ENCODE measurements at regions not wholly inside any gene's neighbourhood (a gene's known extent, or its start where the extent isn't known, plus 50 kb on each side); places are given as distances from the start of the nearest gene placed in this dataset.
A peak's percentile ranks its signal among the peaks of the same experiment; 100 is the strongest.
"Not testable (repeated sequence)": the region's sequence is repeated elsewhere in the genome, so short reads cannot be mapped to it uniquely, and the experiment has no call there.

DNA sequence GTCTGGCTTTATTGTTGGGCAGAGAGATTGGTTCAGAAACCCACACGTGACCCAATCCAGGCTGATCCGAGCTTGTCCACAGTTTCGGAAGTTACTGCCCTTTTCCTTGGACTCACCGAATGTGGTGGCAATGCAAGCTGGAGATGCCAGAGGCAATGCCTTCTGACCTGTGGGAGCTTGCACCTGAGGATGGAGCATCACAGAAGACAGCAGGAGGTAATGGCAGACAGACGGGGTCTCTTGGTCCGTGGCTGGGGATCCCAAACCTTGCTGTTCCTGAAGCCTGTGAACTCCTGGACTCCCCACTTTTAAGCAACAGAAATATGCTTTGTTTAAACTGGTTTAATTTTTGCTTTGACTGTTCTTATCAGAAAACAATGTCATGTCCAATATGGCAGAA lies 265.2 kb upstream of the IRX1 start:
- H3K27me3 ChIP-seq (ENCODE audit: low read length) = no peaks in the 10 kb centered on the region
- H3K79me2 ChIP-seq (ENCODE audit: low read length) = no peaks in the 10 kb centered on the region
- H3K4me2 ChIP-seq (ENCODE audit: low read depth, low read length, poor library complexity, severe bottlenecking) = no peak overlapping the region
- H3K27ac ChIP-seq (ENCODE audit: low read length) = no peak overlapping the region
- H3K9me3 ChIP-seq (ENCODE audit: low read length) = peaks cover 9% of the 10 kb centered on the region; the same call in 1 of the 2 replicates
- no peaks in the 10 kb centered on the region for H3K9me2 ChIP-seq (replicated peaks; ENCODE audit: insufficient read depth, low read length)
- no peak overlapping the region for H2AFZ ChIP-seq (ENCODE audit: low read length)
- H4K20me1 ChIP-seq (ENCODE audit: insufficient read depth, low read depth, low read length) = no peaks in the 10 kb centered on the region
- no peak for DNase-seq
- no peak overlapping the region for H3K9ac ChIP-seq (ENCODE audit: low read length)
- no peaks in the 10 kb centered on the region for H3K36me3 ChIP-seq (ENCODE audit: insufficient read depth, low read length)
- H3K4me1 ChIP-seq (ENCODE audit: low read length) = no peaks in the 10 kb centered on the region
- no peak overlapping the region for H3K4me3 ChIP-seq (ENCODE audit: low read length)

DNA sequence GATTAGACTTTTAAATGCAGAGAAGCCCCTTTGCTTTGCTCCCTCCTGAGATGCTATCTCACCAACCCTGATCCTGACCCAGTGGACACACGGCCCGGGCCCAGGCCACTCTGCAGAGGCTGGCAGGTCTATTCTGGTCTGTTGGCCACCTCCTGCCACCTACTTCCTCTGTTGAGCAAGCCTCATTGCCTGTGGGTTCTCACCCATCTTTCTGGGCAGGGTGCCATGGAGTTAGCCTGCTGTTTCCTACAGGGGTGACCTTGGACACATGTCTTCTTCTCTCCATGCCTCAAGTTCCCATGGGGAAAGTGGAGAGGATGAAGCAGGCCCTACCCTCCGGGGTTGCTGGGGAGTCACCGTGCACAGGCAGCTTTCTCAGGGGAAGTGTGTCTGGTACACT lies 266.2 kb upstream of the IRX1 start:
- Histone ChIP-seq H3K4me1 (ENCODE audit: low read length) (no peaks in the 10 kb centered on the region), H3K27me3 (ENCODE audit: low read length) (no peaks in the 10 kb centered on the region), H3K4me3 (ENCODE audit: low read length) (no peak overlapping the region), H4K20me1 (ENCODE audit: insufficient read depth, low read depth, low read length) (no peaks in the 10 kb centered on the region), H3K36me3 (ENCODE audit: insufficient read depth, low read length) (no peaks in the 10 kb centered on the region), H3K9me2 (replicated peaks; ENCODE audit: insufficient read depth, low read length) (no peaks in the 10 kb centered on the region), H3K9me3 (ENCODE audit: low read length) (peaks cover 9% of the 10 kb centered on the region; the same call in 1 of the 2 replicates), H3K79me2 (ENCODE audit: low read length) (no peaks in the 10 kb centered on the region), H3K27ac (ENCODE audit: low read length) (no peak overlapping the region), H3K4me2 (ENCODE audit: low read depth, low read length, poor library complexity, severe bottlenecking) (no peak overlapping the region), H2AFZ (ENCODE audit: low read length) (no peak overlapping the region), H3K9ac (ENCODE audit: low read length) (no peak overlapping the region)
- DNase-seq = no peak

DNA sequence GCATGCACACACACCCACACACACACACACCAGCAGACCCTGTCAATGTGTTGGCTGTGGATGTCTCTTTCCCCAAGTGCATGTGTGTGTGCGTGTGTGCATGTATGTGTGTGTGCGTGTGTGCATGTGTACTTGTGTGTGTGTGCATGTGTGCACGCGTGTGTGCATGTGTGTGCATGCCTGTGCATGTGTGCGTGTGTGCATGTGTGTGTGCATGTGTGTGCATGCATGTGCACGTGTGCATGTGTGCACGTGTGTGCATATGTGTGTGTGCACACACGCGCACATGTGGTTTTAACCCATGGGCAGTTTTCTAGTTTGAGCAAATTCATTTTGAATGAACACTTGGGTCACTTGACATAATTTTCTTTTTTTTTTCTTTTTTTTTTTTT lies 268.8 kb upstream of the IRX1 start:
- Histone ChIP-seq H3K27me3 (ENCODE audit: low read length) (no peaks in the 10 kb centered on the region), H3K4me2 (ENCODE audit: low read depth, low read length, poor library complexity, severe bottlenecking) (no peak overlapping the region), H3K9me2 (replicated peaks; ENCODE audit: insufficient read depth, low read length) (no peaks in the 10 kb centered on the region), H3K36me3 (ENCODE audit: insufficient read depth, low read length) (no peaks in the 10 kb centered on the region), H3K79me2 (ENCODE audit: low read length) (no peaks in the 10 kb centered on the region), H3K4me1 (ENCODE audit: low read length) (no peaks in the 10 kb centered on the region), H3K4me3 (ENCODE audit: low read length) (no peak overlapping the region), H2AFZ (ENCODE audit: low read length) (no peak overlapping the region), H3K27ac (ENCODE audit: low read length) (no peak overlapping the region), H3K9me3 (ENCODE audit: low read length) (peaks cover 29% of the 10 kb centered on the region), H3K9ac (ENCODE audit: low read length) (no peak overlapping the region), H4K20me1 (ENCODE audit: insufficient read depth, low read depth, low read length) (no peaks in the 10 kb centered on the region)
- no peak for DNase-seq

DNA sequence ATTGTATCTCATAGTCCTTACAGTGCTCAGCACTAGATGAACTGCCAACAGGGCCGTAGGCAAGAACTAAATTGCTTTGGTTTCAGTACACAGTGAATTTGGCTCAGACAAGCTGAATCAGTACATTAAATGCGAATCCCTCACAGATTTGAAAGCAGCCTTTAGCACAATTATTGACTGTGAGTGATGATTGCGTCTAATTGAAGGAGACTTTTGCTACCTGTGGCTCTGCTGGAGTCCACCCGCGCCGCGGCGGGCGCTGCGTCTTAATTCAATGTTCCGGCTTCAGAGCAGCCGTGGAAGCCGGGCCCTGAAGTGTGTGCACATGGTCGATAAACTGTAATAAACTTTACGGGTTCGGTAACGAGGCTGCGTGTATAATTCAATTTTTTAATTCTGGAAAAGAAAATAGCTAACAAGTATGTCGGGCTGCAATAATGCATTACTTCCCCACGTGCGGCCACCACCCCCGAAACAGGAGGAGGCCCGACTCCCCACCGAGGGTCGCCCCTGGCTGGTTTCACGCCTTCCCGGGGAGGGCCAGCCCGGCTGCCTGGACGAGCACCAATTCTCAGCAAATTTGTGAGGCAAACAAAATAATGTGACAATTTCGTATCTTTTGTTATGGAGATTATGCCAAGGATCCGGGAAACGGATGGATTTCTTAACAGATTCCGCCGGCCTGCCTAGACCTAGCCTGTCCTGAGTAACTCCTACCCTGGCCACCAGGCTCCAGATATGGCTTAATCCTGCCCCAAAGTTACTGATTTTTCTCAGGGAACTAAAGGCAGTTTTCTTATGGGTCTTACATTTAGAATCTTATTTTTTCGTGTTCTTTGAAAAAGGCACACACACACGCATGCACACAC lies 269.4 kb upstream of the IRX1 start:
- Histone ChIP-seq H3K27me3 (ENCODE audit: low read length) (no peaks in the 10 kb centered on the region), H3K9me3 (ENCODE audit: low read length) (peaks cover 32% of the 10 kb centered on the region)

DNA sequence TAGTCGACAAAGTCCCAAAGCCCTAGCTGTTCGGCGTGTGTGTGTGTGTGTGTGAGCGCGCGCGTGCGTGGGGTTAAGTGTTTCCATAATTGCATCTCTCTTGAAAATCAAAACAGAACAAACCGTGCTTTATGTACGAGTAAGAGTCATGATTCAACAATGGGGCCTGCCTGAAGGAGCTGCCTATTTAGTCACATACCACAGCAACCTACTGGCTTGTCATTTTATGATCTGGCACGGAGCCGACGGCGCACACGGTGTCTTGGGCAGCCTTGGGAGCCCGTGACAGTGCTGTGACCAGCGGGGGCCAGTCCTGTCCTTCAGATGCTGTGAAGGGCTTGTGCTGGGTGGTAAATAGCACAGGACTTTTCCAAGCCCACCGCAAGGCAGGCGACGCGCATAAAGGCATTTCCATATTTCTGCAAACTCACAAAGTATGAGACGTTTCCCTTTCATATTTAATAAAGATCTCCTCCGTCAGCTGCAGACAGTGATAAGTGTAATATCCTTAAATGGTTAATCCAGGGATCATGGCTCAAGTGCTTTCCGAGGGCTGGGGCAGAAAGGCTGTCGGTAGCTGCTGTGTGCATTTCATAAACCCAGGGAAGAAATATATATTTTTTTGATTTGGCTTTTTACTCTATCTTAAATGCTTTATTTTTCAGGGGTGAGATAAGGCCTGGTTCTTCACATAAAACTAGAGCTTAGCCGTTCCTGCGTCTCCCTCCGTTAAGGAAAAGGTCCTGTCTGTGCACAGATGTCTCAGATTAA lies 270.2 kb upstream of the IRX1 start:
- no peak overlapping the region for H3K9ac ChIP-seq (ENCODE audit: low read length)
- no peak overlapping the region for H2AFZ ChIP-seq (ENCODE audit: low read length)
- H3K79me2 ChIP-seq (ENCODE audit: low read length) = no peaks in the 10 kb centered on the region
- no peaks in the 10 kb centered on the region for H3K9me2 ChIP-seq (replicated peaks; ENCODE audit: insufficient read depth, low read length)
- H3K4me3 ChIP-seq (ENCODE audit: low read length) = no peak overlapping the region
- no peaks in the 10 kb centered on the region for H3K4me1 ChIP-seq (ENCODE audit: low read length)
- peaks cover 32% of the 10 kb centered on the region for H3K9me3 ChIP-seq (ENCODE audit: low read length)
- H4K20me1 ChIP-seq (ENCODE audit: insufficient read depth, low read depth, low read length) = no peaks in the 10 kb centered on the region
- DNase-seq = no peak
- no peaks in the 10 kb centered on the region for H3K27me3 ChIP-seq (ENCODE audit: low read length)
- no peaks in the 10 kb centered on the region for H3K36me3 ChIP-seq (ENCODE audit: insufficient read depth, low read length)
- H3K4me2 ChIP-seq (ENCODE audit: low read depth, low read length, poor library complexity, severe bottlenecking) = no peak overlapping the region
- H3K27ac ChIP-seq (ENCODE audit: low read length) = no peak overlapping the region

More for the DNA sequence above, 269.4 kb upstream of the IRX1 start:
- H3K4me1 ChIP-seq (ENCODE audit: low read length) = no peaks in the 10 kb centered on the region
- no peak overlapping the region for H3K4me2 ChIP-seq (ENCODE audit: low read depth, low read length, poor library complexity, severe bottlenecking)
- no peak overlapping the region for H2AFZ ChIP-seq (ENCODE audit: low read length)
- H3K27ac ChIP-seq (ENCODE audit: low read length) = no peak overlapping the region
- no peaks in the 10 kb centered on the region for H4K20me1 ChIP-seq (ENCODE audit: insufficient read depth, low read depth, low read length)
- DNase-seq = no peak
- H3K36me3 ChIP-seq (ENCODE audit: insufficient read depth, low read length) = no peaks in the 10 kb centered on the region
- no peak overlapping the region for H3K4me3 ChIP-seq (ENCODE audit: low read length)
- no peaks in the 10 kb centered on the region for H3K9me2 ChIP-seq (replicated peaks; ENCODE audit: insufficient read depth, low read length)
- no peaks in the 10 kb centered on the region for H3K79me2 ChIP-seq (ENCODE audit: low read length)
- H3K9ac ChIP-seq (ENCODE audit: low read length) = no peak overlapping the region

DNA sequence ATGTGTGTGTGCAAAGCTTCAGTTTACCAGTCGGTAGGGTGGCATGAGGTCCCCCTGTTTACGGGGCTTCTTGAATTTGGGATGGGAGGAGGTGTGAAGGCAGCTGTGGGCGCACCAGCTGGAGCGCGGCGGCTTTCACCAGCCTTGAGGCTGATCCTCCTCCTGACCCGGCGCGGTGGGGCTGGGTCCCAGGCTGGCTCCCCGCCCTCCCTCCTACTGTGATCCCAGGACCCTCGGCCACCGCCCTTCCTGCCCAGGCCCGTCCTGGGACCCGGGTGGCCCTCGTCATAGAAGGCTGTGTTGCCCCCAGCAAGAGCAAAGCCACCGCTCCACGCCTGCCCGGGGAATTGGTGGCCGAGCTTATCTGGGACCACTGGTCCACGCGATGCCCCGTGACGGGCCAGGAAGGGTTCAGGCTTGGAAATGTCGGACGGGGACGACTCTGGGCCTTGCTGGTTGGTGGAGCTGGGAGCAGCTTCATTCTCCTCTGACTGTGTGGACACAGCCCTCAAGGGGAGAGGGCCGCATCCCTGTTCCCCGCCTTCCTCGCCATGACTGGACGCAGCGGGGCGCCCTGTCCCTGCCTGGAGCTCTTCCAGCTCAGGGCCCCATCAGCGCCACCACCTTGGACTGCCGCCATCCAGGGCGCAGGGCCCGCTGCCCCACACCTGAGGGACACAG lies 271.1 kb upstream of the IRX1 start:
- Histone ChIP-seq H3K4me3 (ENCODE audit: low read length) (no peak overlapping the region), H3K36me3 (ENCODE audit: insufficient read depth, low read length) (no peaks in the 10 kb centered on the region), H3K9ac (ENCODE audit: low read length) (no peak overlapping the region), H2AFZ (ENCODE audit: low read length) (no peak overlapping the region), H3K79me2 (ENCODE audit: low read length) (no peaks in the 10 kb centered on the region), H3K9me3 (ENCODE audit: low read length) (peaks cover 32% of the 10 kb centered on the region), H4K20me1 (ENCODE audit: insufficient read depth, low read depth, low read length) (no peaks in the 10 kb centered on the region), H3K9me2 (replicated peaks; ENCODE audit: insufficient read depth, low read length) (no peaks in the 10 kb centered on the region), H3K27me3 (ENCODE audit: low read length) (no peaks in the 10 kb centered on the region), H3K4me2 (ENCODE audit: low read depth, low read length, poor library complexity, severe bottlenecking) (no peak overlapping the region), H3K4me1 (ENCODE audit: low read length) (no peaks in the 10 kb centered on the region), H3K27ac (ENCODE audit: low read length) (no peak overlapping the region)
- DNase-seq = no peak

DNA sequence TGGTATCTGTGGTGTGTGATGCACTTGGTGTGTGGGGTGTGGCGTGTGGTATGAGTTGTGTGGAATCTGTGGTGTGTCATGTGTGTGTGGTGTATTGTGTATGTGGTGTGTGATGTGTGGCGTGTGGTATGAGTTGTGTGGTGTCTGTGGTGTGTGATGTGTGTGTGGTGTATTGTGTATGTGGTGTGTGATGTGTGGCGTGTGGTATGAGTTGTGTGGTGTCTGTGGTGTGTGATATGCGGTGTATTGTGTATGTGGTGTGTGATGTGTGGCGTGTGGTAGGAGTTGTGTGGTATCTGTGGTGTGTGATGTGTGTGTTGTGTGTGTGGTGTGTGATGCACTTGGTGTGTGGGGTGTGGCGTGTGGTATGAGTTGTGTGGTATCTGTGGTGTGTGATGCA lies 271.7 kb upstream of the IRX1 start:
- not testable (repeated sequence) for H3K27me3 ChIP-seq (ENCODE audit: low read length); H2AFZ ChIP-seq (ENCODE audit: low read length)

DNA sequence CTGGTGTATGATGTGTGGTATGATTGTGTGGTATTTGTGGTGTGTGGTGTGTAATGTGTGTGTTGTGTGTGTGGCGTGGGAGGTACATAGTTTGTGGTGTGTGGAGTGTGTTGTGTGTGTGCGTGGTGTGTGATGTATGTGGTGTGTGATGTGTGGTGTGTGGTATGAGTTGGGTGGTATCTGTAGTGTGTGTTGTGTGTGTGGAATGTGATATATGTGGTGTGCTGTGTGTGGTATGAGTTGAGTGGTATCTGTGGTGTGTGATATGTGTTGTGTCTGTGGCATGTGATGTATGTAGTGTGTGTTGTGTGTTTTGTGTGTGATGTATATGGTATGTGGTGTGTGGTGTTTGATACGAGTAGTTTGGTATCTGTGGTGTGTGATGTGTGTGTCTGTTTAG lies 272.5 kb upstream of the IRX1 start:
- no peaks in the 10 kb centered on the region for H4K20me1 ChIP-seq (ENCODE audit: insufficient read depth, low read depth, low read length)
- no peak for DNase-seq
- H3K4me2 ChIP-seq (ENCODE audit: low read depth, low read length, poor library complexity, severe bottlenecking) = no peak overlapping the region
- no peaks in the 10 kb centered on the region for H3K4me1 ChIP-seq (ENCODE audit: low read length)
- H2AFZ ChIP-seq (ENCODE audit: low read length) = no peak overlapping the region
- H3K9ac ChIP-seq (ENCODE audit: low read length) = no peak overlapping the region
- H3K27ac ChIP-seq (ENCODE audit: low read length) = no peak overlapping the region
- 0 out of 2 replicates have a peak overlapping the region, but pooled peaks have one; percentile 8 for H3K4me3 ChIP-seq (ENCODE audit: low read length)
- no peaks in the 10 kb centered on the region for H3K79me2 ChIP-seq (ENCODE audit: low read length)
- peaks cover 32% of the 10 kb centered on the region for H3K9me3 ChIP-seq (ENCODE audit: low read length)
- H3K9me2 ChIP-seq (replicated peaks; ENCODE audit: insufficient read depth, low read length) = no peaks in the 10 kb centered on the region
- no peaks in the 10 kb centered on the region for H3K27me3 ChIP-seq (ENCODE audit: low read length)
- H3K36me3 ChIP-seq (ENCODE audit: insufficient read depth, low read length) = no peaks in the 10 kb centered on the region

More for the DNA sequence above, 271.7 kb upstream of the IRX1 start:
- H3K27ac ChIP-seq (ENCODE audit: low read length); H3K9me2 ChIP-seq (replicated peaks; ENCODE audit: insufficient read depth, low read length); H3K79me2 ChIP-seq (ENCODE audit: low read length); DNase-seq; H3K9ac ChIP-seq (ENCODE audit: low read length); H4K20me1 ChIP-seq (ENCODE audit: insufficient read depth, low read depth, low read length); H3K4me3 ChIP-seq (ENCODE audit: low read length); H3K36me3 ChIP-seq (ENCODE audit: insufficient read depth, low read length); H3K4me2 ChIP-seq (ENCODE audit: low read depth, low read length, poor library complexity, severe bottlenecking); H3K4me1 ChIP-seq (ENCODE audit: low read length): not testable (repeated sequence)
- peaks cover 32% of the 10 kb centered on the region for H3K9me3 ChIP-seq (ENCODE audit: low read length)

Measured in Karpas-422 (cell line).